GM18858 (cell line): ENCODE measurements at regions not wholly inside any gene's neighbourhood (a gene's known extent, or its start where the extent isn't known, plus 50 kb on each side); places are given as distances from the start of the nearest gene placed in this dataset.

ENCODE experiments used
- ATAC-seq: cut with Tn5 transposase; IDR thresholded peaks from one replicate; pipeline ENCODE4 v1.9.1; 2021; ENCODE audit not compliant: unreplicated experiment

DNA sequence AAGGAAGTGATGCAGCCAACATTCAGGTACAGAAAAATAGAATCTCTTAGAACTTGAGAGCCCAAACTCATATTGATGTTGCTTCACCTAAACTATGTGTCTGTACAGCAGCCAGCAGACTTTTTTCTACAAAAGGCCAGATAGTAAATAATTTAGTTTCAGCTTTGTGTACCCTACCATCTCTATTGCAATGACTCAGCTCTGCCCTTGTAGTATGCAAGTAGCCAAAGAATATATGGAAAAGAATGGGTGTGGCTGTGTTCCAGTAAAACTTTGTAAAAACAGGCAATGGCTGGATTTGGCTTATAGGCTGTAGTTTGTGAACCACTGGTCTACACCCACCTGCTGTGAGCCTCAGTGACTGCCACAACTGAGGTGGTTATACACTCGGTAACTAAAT, 392.5 kb upstream of the RARB start:
- no peak for ATAC-seq

DNA sequence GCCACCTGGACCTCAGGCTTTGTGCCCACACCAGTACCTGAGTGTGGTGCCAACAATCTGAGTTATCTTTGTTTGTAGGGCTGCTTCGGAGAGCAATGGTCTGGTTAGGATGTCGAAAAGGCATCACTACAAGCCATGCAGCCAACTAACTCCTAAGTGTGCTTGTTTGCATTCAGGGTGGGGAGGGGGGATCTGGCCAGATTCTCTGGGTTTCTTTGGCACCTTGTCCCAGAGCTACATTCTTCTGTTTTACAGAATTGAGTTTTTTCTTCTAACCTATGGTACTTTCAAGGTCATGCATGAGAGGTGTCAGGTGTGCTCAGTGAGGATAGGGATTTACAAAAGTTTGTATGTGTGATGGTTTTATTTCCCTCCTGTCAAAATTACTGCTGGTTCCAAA, 391.4 kb upstream of the RARB start:
- no peak for ATAC-seq

DNA sequence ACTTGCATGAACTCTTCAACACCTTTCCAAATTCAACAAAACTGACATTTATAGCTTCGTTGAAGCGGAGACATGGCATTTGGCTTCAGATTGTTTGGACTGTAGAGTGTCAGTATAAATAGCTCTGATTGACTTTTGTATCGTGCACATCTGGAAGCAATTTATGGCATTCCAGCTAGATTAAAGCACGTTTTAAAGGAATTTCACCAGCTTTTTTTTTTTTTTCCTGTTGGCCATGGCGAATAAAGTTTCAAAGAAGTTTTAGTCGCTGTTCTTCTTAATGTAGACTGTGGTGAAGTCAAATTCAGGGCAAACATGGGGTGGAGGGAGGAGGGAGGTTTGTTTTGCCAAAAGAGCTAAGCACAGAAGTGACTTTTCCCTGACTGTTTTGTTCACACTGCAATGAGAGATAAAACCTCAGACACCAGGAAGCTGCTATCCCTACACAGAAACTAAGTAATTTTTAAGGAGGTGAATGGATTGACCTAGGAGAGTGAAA, 391.0 kb upstream of the RARB start:
- ATAC-seq = no peak

DNA sequence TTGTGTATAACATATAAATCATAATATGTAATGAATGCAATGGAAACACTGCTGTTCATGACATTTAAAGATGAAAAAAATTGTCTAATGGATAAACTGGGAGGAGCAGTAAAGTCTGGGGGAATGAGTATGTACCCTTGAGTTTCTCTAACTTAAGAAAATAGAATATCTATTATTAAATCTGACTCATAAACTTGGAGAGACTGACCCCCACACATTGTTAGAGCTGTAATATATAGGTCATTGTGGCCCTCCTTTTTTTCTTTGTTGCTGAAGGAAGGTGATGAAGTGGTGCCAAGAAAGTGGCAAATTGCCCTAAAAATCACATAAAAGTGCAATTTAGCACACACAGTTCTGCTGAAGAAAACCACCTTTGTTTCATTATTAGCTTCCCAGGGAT, 389.8 kb upstream of the RARB start:
- no peak for ATAC-seq

GRCh38 chr3:25038922-25039321, 389.1 kb upstream of the RARB start:
- no peak for ATAC-seq

- ATAC-seq = no peak
Observed at GRCh38 chr3:25040748-25041147, 387.3 kb upstream of the RARB start.

DNA sequence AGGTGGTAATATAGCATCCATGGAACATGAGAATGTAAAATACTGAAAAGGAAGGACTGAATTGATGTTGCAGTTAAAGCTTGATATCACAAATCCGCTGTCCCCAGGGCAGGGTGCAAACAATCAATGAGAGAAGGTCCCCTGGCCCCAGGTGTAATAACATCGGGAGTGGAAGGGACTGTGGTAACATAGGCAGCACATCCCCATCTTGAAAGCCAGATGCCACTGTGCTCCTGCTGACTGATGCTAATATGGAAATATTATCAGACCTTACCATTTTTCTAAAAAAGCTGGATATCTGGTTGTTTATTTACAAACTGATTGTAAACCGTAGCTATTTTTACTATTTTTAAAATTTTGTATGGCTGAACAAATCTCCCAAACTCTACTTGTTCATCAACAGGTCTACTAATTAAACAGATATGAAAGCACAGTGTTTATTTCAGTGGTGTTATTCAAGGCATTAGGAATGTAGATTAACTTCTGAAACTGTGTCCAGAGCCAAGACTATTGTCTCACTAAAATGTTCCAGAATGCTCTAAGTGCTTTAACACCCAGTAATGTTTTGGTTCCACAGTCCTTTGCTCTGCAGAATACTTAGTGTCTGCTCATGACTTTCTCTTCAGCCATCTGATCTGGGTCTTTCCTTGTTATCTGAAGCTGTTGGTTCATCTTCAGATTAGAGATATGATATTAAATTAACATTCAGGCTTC, 386.0 kb upstream of the RARB start:
- ATAC-seq = no peak

DNA sequence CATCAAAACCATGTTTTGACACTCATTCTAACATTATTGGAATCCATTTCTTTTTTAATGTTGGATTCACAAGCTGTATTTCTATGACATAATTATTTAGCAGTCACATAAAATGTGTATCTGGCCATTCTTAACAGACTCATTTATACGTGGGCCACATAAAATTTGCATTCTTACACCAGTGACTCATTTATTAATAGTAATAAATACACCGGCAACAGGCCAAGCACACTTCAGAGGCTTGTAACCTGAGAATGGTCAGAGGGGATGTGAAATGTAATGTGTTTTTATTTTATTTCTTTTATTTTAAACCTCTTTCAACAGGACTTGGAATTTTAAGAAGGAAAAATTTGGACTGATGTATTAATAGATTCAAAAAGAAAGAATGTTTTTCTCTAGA, 384.9 kb upstream of the RARB start:
- no peak for ATAC-seq

DNA sequence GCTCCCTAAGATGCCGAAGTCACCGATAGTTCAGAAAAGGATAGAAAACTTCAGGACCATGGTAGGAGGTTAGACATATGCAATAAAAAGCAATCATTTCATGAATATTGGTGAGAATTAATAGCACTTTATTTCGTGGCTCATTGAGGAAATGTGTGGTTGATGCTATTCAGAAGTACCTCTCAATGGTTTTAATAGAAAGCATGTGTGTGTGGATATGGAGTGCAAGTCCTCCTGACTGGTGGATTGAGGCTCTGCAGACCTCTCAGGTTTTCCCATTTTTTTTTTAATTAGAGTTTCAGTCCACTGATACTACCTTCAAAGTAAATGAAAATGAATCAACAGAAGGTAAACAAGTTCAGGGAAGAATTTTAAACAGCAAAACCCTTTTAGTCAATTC, 384.3 kb upstream of the RARB start:
- no peak for ATAC-seq

- no peak for ATAC-seq
Observed at GRCh38 chr3:25044762-25045710, 383.0 kb upstream of the RARB start.

DNA sequence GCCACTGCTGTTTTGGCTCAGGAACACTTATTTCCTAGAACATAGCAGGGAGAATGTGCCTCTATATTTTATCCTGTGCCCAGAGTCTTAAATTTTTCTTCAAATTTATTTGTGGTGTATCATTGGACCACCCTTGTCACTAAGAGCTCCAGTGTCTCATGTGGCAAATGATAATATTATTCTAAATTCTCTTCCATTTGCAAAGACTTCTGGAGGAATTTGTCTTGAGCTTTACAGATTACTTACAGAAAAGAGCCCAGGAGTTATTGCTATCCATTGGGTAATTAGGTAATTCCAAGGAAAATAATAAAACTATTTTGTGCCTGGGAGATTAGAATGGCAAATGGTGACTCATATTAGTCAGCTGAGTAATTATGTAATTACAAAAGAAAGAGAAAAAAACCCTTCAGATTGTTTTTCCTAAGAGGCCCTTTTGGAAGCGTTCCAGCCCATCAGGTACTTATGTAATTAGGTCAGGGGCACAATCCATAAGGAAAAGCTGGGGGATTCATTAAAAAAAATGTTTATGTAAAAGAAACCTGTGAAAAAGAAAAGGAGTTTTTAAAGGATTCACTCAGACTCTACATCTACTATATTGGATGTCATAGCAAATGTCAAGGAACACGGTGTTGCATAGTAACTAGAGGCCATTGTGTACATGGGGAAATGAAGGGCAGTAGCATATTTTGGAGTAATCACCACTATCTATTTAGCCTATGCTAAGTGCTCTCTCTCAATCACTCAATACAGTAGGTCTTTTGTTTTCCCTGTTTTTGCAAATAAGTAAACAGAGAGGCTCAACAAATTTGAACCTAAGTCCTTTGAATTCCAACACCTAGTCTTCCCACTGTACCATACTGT, 380.9 kb upstream of the RARB start:
- ATAC-seq = no peak

GRCh38 chr3:25049304-25049703, 378.8 kb upstream of the RARB start:
- ATAC-seq = no peak

DNA sequence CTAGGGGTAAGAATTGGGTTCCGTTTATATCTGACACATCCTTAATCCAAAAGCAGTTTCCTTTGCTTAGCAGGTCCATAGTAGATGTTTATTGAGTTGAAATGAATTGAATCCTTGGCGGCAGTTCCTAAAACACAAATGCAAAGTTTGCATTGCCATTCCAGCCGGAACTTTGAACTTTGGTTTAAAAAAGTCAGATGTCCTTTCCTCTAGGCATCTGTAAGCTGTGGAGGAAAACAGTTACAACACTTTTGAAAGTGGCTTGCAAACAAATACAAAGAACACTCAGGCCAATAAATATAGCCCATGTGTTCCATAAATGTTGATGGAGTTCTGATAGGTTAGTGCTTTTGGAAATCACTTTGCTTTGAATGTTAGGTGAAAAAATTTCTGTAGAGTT, 374.7 kb upstream of the RARB start:
- ATAC-seq = no peak

GRCh38 chr3:25056036-25056755, 371.9 kb upstream of the RARB start:
- ATAC-seq = no peak

GRCh38 chr3:25056803-25057351, 371.2 kb upstream of the RARB start:
- ATAC-seq = no peak

GRCh38 chr3:25057379-25057778, 370.7 kb upstream of the RARB start:
- no peak for ATAC-seq

DNA sequence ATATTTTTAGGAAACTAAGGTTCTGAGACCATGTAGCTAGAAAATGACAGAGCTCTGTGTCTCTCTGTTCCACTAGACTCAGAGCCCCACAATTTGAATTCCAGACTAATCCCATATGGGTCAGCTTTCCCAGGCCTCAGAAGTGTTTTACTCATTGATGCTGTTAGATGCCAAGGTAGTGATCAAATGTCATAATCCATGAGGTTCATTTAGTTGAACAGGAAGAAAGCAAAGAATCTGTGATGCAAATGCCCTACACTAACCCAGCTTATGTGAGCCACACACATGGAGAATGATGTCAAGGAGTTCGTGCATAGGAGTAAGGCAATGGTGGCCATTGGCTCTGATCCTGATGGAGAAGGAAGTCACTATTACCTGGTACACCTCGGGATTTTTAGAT, 363.4 kb upstream of the RARB start:
- ATAC-seq = no peak

- ATAC-seq = no peak
Observed at GRCh38 chr3:25069970-25070369, 358.1 kb upstream of the RARB start.

- ATAC-seq = no peak
Observed at GRCh38 chr3:25071846-25072245, 356.2 kb upstream of the RARB start.

- no peak for ATAC-seq
Observed at GRCh38 chr3:25073423-25073822, 354.6 kb upstream of the RARB start.
